ENCODE measurements at regions not wholly inside any gene's neighbourhood (a gene's known extent, or its start where the extent isn't known, plus 50 kb on each side); places are given as distances from the start of the nearest gene placed in this dataset.
A peak's percentile ranks its signal among the peaks of the same experiment; 100 is the strongest.

- DNase-seq (ENCODE audit: low read depth), result no peak
Measured at GRCh38 chr3:177300842-177301241, 103.6 kb upstream of the TBL1XR1 start.

DNA sequence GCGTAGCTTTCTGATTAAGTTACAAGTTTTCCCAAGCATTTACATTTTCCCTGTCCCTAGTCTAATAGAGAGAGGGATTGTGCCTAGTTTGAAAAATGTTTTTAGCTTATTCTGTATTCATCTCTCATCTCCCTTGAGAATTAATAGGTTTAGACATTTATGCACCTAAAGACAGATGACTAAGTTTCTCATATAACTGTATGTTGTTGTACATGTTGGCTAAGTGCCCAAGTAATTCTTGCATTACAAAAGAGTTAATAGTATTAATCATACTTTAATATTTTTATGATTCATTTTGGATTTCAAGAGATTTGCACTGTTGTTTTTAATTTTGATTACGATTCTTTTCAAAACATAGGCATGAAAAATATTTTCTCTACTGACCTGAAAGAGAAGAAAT is 109.0 kb upstream of the TBL1XR1 start:
- no peak for DNase-seq (ENCODE audit: low read depth)

DNA sequence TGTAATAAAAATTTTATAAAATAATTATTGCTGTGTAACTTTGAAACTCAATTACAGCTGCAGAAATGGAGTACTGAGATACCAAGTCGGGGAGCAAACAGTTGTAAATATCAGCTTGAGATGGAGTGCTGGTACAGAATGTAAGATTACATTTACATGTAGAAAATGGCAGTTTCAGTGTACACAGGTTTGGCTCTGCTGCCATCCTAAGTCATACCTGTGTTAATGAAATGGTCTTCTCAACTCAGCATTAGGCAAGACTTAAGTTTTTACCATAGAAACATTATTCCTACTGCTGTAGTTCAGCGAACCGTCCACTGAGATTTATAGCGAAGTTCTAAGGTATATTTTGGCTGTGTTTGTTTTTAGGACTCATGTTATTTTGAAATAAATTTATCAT is 110.1 kb upstream of the TBL1XR1 start:
- DNase-seq (ENCODE audit: low read depth), result no peak

DNA sequence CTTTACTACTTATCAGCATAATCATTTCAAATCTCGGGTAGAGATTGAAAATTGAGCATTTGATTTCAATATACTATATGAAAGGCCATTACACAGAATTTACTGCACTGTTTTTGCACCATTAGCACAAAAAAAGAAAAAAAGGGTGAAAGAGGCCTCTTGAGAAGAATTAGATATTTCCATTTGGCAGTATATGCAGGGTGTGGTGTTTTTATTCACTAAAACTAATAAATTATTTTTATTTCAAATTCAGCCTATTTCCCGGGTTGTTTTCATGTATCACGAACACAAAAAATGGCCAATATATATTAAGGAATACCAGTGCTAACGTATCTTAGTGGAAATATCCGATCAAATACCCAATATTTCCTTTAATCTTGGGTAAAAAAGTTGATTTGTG is 110.5 kb upstream of the TBL1XR1 start:
- no peak for DNase-seq (ENCODE audit: low read depth)

DNA sequence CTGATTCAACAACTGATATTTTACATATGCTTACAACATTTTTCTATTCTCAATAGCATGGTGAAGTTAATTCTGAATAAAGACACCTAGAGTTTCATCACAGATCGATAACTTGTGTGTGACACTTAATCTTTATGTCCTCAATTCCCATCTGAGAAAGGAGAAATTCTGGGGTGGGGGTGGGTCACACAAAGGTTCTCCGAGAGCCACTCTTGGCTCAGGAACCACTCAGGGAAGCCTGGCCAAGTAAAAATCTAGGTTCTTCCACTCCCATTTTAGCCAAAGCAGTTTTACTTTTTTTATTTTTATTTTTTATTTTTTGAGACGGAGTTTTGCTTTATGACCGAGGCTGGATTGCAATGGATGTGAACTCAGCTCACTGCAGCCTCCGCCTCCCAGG is 111.0 kb upstream of the TBL1XR1 start:
- no peak for DNase-seq (ENCODE audit: low read depth)

DNA sequence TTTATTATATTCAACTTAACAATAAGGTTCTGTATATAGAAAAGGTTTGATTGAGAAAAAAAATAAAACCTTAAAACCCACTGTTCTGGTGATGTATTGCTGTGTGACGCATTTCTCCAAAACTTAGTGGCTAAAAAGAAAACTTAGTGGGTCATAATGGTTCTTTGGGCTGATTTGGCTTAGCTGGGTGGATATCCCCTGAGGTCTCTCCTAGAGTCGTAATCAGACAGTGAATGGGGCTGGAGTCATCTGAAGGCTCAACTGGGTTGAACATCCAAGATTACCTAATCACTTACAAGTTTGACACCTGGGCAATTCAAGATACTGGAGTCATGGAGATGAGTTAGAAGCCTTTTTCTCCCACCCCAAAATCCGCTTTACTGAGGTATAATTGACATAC is 111.6 kb upstream of the TBL1XR1 start:
- no peak for DNase-seq (ENCODE audit: low read depth)

- DNase-seq (ENCODE audit: low read depth), result no peak
Measured at GRCh38 chr3:177312491-177312890, 115.2 kb upstream of the TBL1XR1 start.

DNA sequence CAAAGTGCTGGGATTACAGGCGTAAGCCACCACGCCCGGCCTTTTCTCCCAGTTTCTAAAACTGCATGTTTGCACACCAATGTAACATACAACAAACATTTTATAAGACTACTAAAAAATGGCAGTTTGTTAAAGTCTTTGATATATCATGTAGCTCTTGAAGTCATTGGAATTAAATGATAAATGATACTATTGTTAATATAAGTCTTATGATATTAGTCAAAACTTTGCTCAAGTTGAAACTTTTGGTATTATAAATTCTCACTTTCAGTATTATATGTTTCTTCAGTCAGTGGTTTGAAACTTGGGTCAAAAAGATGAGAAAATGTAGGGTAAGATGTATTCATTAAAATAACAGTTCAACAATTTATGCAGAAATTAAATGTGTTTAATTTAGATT is 117.6 kb upstream of the TBL1XR1 start:
- no peak for DNase-seq (ENCODE audit: low read depth)

GRCh38 chr3:177317247-177317646 is 120.0 kb upstream of the TBL1XR1 start:
- DNase-seq (ENCODE audit: low read depth), result no peak

- no peak for DNase-seq (ENCODE audit: low read depth)
Measured at GRCh38 chr3:177318559-177318958, 121.3 kb upstream of the TBL1XR1 start.

GRCh38 chr3:177320765-177321247 is 123.5 kb upstream of the TBL1XR1 start:
- no peak for DNase-seq (ENCODE audit: low read depth)

DNA sequence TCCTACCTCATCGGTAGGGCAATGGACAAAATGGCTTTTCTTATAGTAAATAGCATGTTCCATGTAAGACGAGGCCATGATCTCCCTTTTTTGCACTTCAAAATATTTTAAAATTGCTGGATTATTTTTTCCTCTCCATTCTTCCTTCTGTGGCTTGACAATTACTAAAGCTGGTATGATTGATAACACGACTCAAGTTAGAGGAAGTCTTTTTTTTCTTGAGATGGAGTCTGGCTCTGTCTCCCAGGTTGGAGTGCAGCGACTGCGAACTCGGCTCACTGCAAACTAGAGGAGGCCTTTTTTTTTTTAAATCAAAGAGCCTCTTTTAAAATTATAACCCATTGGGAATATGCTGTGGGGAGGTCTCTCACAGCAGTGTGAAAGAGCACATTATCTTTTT is 124.5 kb upstream of the TBL1XR1 start:
- no peak for DNase-seq (ENCODE audit: low read depth)

GRCh38 chr3:177322881-177323280 is 125.6 kb upstream of the TBL1XR1 start:
- no peak for DNase-seq (ENCODE audit: low read depth)

GRCh38 chr3:177329854-177330253 is 132.6 kb upstream of the TBL1XR1 start:
- DNase-seq (ENCODE audit: low read depth), result no peak

- no peak for DNase-seq (ENCODE audit: low read depth)
Measured at GRCh38 chr3:177330779-177331178, 133.5 kb upstream of the TBL1XR1 start.

DNA sequence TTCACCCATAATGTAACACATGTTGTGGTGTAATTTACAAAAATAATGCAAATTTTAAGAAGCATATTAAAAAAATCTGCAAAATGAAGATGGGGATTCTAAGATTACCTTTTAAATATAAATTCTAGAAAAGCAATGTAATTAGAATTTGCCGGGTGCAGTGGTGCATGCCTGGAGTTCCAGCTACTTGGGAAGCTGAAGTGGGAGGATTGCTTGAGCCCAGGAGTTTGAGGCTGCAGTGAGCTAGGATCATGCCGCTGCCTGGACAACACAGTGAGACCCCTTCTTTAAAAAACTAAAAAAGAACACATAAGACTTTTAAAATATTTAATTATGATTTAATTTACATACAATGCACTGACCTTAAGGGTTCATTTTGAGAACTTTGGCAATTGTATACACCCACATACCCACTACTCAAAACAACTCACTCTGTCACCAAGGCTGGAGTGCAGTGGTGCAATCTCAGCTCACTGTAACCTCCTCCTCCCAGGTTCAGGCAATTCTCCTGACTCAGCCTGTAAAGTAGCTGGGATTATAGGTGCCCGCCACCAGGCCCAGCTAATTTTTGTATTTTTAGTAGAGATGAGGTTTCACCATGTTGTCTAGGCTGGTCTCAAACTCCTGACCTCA is 134.0 kb upstream of the TBL1XR1 start:
- no peak for DNase-seq (ENCODE audit: low read depth)

GRCh38 chr3:177332955-177333354 is 135.7 kb upstream of the TBL1XR1 start:
- no peak for DNase-seq (ENCODE audit: low read depth)

DNA sequence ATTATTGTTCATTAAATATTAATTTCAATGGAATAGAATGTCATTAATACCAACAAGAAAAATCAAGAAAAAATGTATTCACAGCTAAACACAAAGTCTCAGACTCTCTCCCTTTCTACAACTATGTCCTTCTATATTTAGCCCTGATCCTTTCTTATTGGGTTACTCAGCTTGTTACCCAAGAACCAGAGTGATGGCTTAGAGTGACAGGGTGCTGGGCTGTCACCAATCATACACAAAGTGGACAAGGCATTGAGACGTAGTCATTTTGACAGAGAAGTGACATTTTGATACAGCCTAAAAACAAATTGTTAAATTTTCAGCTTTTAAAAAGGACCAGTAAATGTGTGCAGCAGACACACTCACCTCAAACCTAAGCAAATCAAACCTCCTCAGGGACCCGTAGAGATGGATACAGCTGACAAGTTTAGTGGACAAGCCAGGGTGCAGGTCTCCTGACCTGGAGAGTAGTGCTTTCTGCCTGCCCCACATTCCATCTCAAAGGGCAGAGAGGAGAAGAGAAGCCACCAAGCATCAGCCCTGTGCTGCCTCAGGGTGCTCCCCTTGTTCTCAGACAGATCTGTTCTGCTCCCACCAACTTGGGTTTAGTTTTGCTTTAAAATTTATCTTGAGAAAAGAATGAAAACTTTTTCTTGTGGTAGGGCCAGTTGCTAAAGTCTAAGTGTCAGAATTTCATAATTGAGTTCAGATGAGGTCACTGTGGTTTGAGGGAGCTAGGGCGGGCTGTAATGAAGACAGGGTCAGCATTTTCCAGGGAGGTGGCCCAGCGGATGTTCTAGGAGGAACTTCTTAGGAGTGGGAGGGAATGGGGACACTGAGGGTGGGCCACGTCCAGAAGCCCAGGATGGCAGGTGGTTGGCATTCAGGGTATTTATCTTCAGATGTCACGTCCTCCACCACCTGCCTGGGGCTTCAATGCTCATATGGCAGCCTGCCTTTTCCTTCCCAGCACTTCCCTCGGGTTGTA is 136.5 kb upstream of the TBL1XR1 start:
- DNase-seq (ENCODE audit: low read depth), result no peak

DNA sequence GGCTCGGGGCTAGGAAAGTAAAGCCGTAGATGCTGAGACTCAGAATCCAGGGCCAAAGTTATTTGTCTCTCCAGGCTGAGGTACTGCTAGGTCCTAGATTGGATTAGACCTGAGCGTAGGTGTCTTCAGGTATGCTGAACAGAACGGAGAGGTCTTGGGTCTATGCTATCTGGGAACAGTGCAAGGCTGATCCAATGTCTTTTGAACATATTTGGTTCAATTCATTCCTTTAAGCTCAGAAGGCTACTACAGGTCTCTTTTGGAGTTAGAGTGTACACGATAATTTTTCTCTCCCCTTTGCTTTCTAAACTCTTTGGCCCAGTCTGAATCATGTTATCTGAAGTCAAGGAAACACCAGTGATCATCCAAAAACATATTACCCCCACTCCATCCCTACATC is 137.5 kb upstream of the TBL1XR1 start:
- no peak for DNase-seq (ENCODE audit: low read depth)

DNA sequence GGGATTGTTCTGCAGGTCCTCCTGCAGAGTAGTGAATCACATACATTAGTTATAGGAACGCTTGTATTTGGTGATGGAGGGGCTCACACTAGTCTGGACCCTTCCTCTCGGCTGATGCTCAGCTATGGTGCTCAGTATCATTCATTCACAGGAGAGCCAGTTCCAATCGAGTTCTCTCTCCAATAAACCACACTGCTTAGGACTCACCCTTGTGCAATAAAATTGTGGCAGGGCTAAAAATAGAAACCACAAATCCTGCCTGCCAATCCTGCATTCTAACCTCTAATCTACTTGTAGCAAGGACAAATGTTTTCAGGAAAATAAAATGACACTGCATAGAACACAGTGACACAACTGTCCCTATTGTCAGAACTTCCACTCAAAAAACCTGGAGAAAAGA is 138.4 kb upstream of the TBL1XR1 start:
- no peak for DNase-seq (ENCODE audit: low read depth)

- no peak for DNase-seq (ENCODE audit: low read depth)
Measured at GRCh38 chr3:177336873-177337450, 139.7 kb upstream of the TBL1XR1 start.

GRCh38 chr3:177337541-177338331 is 140.5 kb upstream of the TBL1XR1 start:
- DNase-seq (ENCODE audit: low read depth), result peak; percentile 65
